Dedifferentiated amniotic fluid mesenchymal stem cell (primary cell): ENCODE measurements at regions not wholly inside any gene's neighbourhood (a gene's known extent, or its start where the extent isn't known, plus 50 kb on each side); places are given as distances from the start of the nearest gene placed in this dataset.
"Not testable (repeated sequence)": the region's sequence is repeated elsewhere in the genome, so short reads cannot be mapped to it uniquely, and the experiment has no call there.

ENCODE experiments used
- DNase-seq: peaks from one replicate; pipeline ENCODE4 v3.0.0-alpha.2; 2016; ENCODE audit errors: extremely low spot score

GRCh38 chr4:34271479-34272355, 1972.6 kb downstream of the ARAP2 start:
- no peak for DNase-seq

- no peak for DNase-seq
These were observed 1965.3 kb downstream of the ARAP2 start for GRCh38 chr4:34279011-34279410.

GRCh38 chr4:34280131-34280530, 1964.2 kb downstream of the ARAP2 start:
- no peak for DNase-seq

GRCh38 chr4:34281826-34282225, 1962.5 kb downstream of the ARAP2 start:
- no peak for DNase-seq

- DNase-seq, result no peak
These were observed 1954.8 kb downstream of the ARAP2 start for GRCh38 chr4:34289489-34289888.

- no peak for DNase-seq
These were observed 1954.4 kb downstream of the ARAP2 start for GRCh38 chr4:34289962-34290361.

GRCh38 chr4:34293459-34293858, 1950.9 kb downstream of the ARAP2 start:
- no peak for DNase-seq

- no peak for DNase-seq
These were observed 1934.9 kb downstream of the ARAP2 start for GRCh38 chr4:34309383-34309906.

- DNase-seq, result no peak
These were observed 1925.5 kb downstream of the ARAP2 start for GRCh38 chr4:34318773-34319172.

- no peak for DNase-seq
These were observed 1920.6 kb downstream of the ARAP2 start for GRCh38 chr4:34323549-34324320.

- no peak for DNase-seq
These were observed 1915.4 kb downstream of the ARAP2 start for GRCh38 chr4:34328939-34329338.

GRCh38 chr4:34335156-34335555, 1909.2 kb downstream of the ARAP2 start:
- DNase-seq, result not testable (repeated sequence)

- DNase-seq, result not testable (repeated sequence)
These were observed 1908.8 kb downstream of the ARAP2 start for GRCh38 chr4:34335556-34335955.

GRCh38 chr4:34362654-34363053, 1881.7 kb downstream of the ARAP2 start:
- no peak for DNase-seq

GRCh38 chr4:34363842-34364241, 1880.5 kb downstream of the ARAP2 start:
- DNase-seq, result no peak

GRCh38 chr4:34365946-34366345, 1878.4 kb downstream of the ARAP2 start:
- DNase-seq, result no peak

GRCh38 chr4:34371676-34372075, 1872.6 kb downstream of the ARAP2 start:
- no peak for DNase-seq

- no peak for DNase-seq
These were observed 1871.5 kb downstream of the ARAP2 start for GRCh38 chr4:34372815-34373214.

GRCh38 chr4:34373456-34373855, 1870.9 kb downstream of the ARAP2 start:
- no peak for DNase-seq

- no peak for DNase-seq
These were observed 1832.1 kb downstream of the ARAP2 start for GRCh38 chr4:34412233-34412632.

GRCh38 chr4:34412911-34413310, 1831.4 kb downstream of the ARAP2 start:
- no peak for DNase-seq

GRCh38 chr4:34417160-34417559, 1827.2 kb downstream of the ARAP2 start:
- DNase-seq, result no peak

- DNase-seq, result no peak
These were observed 1824.4 kb downstream of the ARAP2 start for GRCh38 chr4:34419871-34420270.
